ENCODE measurements at regions not wholly inside any gene's neighbourhood (a gene's known extent, or its start where the extent isn't known, plus 50 kb on each side); places are given as distances from the start of the nearest gene placed in this dataset.
"Not testable (repeated sequence)": the region's sequence is repeated elsewhere in the genome, so short reads cannot be mapped to it uniquely, and the experiment has no call there.

DNA sequence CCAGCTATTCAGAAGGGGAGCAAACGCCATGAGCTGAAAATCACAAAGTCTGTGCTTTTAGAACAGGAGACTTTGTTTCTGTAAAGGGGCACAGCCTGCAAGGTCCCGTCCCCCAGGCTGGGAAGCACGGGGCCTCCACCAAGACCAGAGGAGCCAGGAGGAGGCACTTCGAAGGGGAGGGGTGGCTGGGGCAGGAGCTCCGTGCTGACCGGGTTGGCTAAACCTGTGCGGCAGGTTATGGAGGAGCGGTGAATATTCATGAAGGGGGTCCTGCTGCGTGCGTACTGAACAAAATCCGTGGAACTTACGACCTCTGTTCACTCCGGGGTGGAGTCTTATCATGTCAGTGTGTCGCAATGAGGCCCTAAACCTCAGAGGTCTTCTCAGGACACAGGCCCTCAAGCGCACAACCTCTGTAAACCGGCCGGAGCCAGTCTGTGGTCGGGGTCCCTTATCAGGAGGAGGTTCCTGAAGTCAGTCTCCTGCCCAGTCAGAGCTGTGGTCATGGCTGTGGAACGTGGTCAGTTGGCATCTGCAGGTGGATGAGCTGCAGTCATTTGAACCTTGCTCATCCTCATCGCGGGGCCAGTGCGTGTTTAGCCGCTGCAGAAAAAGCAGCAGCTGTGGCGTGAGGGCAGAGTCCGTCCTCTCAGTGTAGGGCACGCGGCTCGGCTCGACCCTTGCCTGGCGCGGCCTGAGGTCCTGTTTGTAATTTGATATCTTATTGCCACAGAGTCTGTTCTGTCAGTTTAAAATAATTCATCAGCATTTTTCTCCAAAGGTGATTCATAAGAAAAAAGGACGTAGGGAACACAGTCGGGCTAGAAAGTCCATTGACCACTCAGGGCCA is 5507.7 kb upstream of the TPTE start:
- H3K27ac Mint-ChIP-seq; H3K4me1 Mint-ChIP-seq (ENCODE audit: unreplicated experiment); H3K9me3 Mint-ChIP-seq; H3K4me3 Mint-ChIP-seq; DNase-seq (ENCODE audit: extremely low spot score, unreplicated experiment); H3K27me3 Mint-ChIP-seq; H3K36me3 Mint-ChIP-seq: not testable (repeated sequence)

DNA sequence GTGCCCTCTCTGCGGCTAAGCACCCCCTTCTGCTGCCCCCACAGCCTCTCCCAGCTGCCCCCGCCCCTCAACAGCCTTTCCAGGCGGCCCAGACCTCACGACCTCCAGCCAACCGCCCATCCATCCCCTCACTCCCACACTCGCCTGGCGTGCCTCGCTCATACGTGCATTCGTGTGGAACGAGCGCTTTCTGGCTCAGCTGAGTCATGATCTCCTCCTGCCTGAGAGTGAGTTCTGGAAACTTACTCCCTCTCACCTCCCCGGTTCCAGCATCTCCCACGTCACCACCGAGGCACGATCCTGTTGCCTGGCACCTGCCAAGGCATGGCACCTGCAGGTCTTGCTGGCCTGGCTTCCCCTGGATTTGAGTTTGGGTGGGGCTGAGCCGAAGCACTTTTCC is 5506.2 kb upstream of the TPTE start:
- not testable (repeated sequence) for H3K9me3 Mint-ChIP-seq; H3K27me3 Mint-ChIP-seq; H3K36me3 Mint-ChIP-seq; H3K4me1 Mint-ChIP-seq (ENCODE audit: unreplicated experiment); DNase-seq (ENCODE audit: extremely low spot score, unreplicated experiment); H3K27ac Mint-ChIP-seq; H3K4me3 Mint-ChIP-seq

DNA sequence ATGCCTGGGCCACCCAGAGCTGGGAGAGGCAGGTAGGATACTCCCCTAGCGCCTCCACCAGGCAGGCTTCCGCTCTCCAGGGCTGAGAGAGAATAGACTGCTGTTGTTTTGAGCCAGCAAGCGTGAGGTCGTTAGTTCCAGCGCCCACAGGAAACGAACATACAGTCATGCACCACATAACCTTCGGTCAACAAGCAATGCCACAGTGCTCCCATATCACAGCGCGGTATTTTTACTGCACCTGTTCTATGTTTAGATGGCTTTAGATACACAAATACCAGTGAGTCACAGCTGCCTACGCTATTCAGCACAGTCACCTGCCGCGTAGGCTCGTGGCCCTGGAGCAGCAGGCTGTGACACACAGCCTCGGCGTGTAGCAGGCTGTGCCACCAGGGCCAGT is 5502.3 kb upstream of the TPTE start:
- H3K4me1 Mint-ChIP-seq (ENCODE audit: unreplicated experiment); H3K27ac Mint-ChIP-seq; H3K27me3 Mint-ChIP-seq; H3K36me3 Mint-ChIP-seq; H3K4me3 Mint-ChIP-seq; DNase-seq (ENCODE audit: extremely low spot score, unreplicated experiment); H3K9me3 Mint-ChIP-seq: not testable (repeated sequence)

DNA sequence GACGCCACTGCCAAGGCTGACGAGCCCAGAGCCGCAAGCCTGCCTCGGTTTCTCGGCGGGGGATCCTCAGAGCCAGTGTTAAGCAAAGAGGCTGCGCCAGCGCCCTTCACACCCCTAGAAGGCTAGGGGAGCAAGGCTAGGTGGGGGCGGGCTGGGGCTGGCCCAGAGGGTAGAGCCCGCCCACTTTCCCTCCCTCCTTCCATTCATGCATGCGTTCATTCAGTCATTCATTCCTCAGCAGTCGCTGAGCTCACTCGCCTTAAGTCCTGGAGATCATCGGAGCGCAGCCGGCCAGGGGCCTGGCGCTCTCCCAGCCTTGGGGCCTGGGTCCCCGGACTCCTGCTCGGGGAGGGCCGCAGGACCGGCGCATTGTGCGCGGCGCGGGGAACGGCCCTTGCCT is 5499.6 kb upstream of the TPTE start:
- not testable (repeated sequence) for H3K27me3 Mint-ChIP-seq; H3K36me3 Mint-ChIP-seq; H3K9me3 Mint-ChIP-seq; DNase-seq (ENCODE audit: extremely low spot score, unreplicated experiment); H3K4me1 Mint-ChIP-seq (ENCODE audit: unreplicated experiment); H3K4me3 Mint-ChIP-seq; H3K27ac Mint-ChIP-seq

DNA sequence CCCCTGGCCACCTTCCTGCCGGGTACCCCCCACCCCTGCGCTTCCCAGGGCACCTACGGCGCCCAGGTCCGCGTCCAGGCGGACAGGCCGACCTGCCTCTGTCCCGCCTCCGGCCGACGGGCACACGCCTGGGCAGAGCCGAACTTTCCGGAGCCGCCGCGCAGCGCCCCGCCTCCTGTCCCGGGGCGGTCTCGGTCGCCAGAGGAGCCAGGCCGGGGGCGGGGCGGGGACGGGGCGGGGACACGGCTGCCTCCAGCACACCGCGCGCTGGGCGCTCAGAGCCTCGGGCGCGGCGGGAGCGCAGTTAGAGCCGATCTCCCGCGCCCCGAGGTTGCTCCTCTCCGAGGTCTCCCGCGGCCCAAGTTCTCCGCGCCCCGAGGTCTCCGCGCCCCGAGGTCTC is 5499.1 kb upstream of the TPTE start:
- not testable (repeated sequence) for H3K27ac Mint-ChIP-seq; H3K27me3 Mint-ChIP-seq; H3K9me3 Mint-ChIP-seq; H3K4me3 Mint-ChIP-seq; H3K36me3 Mint-ChIP-seq; H3K4me1 Mint-ChIP-seq (ENCODE audit: unreplicated experiment); DNase-seq (ENCODE audit: extremely low spot score, unreplicated experiment)

DNA sequence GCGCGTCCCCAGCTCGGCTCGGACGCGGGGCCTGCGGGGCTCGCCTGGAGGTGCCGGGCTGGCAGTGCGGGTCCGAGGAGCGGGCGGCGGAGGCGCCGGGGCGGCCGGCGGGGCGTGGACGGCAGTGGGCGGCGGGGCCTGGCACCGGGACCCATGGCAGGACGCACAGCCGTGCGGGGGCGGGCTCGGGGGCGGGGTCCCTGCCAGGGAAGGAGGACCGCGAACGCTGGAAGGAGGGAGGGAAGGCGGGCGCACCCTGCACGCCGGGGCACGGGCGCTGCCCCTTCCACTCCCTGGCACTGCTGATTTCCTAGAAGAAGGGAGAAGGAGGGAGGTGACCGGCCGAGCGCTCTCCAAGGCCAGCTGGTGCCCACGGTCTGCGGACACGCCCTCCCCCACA is 5498.6 kb upstream of the TPTE start:
- not testable (repeated sequence) for DNase-seq (ENCODE audit: extremely low spot score, unreplicated experiment); H3K4me1 Mint-ChIP-seq (ENCODE audit: unreplicated experiment); H3K9me3 Mint-ChIP-seq; H3K27me3 Mint-ChIP-seq; H3K4me3 Mint-ChIP-seq; H3K36me3 Mint-ChIP-seq; H3K27ac Mint-ChIP-seq

DNA sequence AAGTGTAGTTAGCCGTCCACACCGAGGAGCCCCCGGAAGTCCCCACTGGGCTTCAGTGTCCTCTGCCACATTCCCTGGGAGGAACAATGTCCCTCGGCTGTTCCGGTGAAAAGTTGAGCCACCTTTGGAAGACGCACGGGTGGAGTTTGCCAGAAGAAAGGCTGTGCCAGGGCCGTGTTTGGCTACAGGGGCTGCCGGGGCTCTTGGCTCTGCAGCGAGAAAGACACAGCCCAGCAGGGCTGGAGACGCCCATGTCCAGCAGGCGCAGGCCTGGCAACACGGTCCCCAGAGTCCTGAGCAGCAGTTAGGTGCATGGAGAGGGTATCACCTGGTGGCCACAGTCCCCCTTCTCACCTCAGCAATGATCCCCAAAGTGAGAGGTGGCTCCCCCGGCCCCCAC is 5486.2 kb upstream of the TPTE start:
- not testable (repeated sequence) for DNase-seq (ENCODE audit: extremely low spot score, unreplicated experiment); H3K9me3 Mint-ChIP-seq; H3K4me1 Mint-ChIP-seq (ENCODE audit: unreplicated experiment); H3K27ac Mint-ChIP-seq; H3K36me3 Mint-ChIP-seq; H3K27me3 Mint-ChIP-seq; H3K4me3 Mint-ChIP-seq

DNA sequence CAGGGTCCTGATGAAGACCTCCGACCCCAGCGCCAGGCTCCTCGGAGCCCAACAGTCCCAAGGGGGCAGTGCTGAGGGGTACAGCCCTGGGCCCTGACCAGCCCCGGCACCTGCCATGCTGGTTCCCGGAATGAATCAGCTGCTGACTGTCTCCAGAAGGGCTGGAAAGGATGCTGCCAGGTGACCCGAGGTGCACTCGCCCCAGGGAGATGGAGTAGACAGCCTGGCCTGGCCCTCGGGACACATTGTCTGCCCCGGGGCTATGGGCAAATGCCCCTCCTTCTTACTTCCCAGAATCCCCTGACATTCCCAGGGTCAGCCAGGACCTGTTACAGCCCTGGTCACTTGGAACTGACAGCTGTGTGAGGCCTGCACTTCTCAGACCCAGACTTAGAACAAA is 5485.8 kb upstream of the TPTE start:
- not testable (repeated sequence) for H3K27ac Mint-ChIP-seq; H3K4me3 Mint-ChIP-seq; DNase-seq (ENCODE audit: extremely low spot score, unreplicated experiment); H3K9me3 Mint-ChIP-seq; H3K27me3 Mint-ChIP-seq; H3K36me3 Mint-ChIP-seq; H3K4me1 Mint-ChIP-seq (ENCODE audit: unreplicated experiment)

DNA sequence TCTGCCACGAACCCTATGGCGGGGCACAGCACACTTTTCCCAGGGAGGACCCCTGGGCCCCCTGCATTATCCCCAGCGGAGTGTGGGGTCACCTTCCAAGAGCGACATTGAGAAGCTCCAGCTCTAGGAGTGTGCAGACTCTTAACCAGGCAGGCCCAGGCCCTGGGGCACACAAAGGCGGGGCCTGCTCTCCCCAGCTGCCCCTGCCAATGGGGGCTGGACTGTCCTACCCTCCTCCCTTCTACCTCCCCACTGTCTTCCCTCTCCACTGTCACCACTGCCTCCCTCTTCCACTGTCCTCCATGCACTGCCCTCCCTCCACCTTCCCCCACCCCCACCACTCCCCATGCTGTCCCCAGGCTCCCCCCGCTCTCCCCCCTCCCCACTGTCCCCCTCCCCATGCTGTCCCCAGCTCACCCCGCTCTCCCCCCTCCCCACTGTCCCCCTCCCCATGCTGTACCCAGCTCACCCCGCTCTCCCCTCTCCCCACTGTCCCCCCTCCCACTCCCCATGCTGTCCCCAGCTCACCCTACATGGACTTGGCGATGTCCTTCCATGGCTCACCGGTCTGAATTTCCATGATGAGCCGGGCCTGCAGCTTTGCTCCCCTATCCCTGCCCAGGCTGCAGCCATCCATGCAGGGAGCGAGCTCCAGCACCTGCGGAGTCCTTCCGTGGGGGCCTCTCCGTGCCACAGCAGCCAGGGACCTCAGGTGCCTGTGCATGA is 5483.6 kb upstream of the TPTE start:
- H3K27ac Mint-ChIP-seq; H3K27me3 Mint-ChIP-seq; DNase-seq (ENCODE audit: extremely low spot score, unreplicated experiment); H3K4me1 Mint-ChIP-seq (ENCODE audit: unreplicated experiment); H3K36me3 Mint-ChIP-seq; H3K9me3 Mint-ChIP-seq; H3K4me3 Mint-ChIP-seq: not testable (repeated sequence)

DNA sequence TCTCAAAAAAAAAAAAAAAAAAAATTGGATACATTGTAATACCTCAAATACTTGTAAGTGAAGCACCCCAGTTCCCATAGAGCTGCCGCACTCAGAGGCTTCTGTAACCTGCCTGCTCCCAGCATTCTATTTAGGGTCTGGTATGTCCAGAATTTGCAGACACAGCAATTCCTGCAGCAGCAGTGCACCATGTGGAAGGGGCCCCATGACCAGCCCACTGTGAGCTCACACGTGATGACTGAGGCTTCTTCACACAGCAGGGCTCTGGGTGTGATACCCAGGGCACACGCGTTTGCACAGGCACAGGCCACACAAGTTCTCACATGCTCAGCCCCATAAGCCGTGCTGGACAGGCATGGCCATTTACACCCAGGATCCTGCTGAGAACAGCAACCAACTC is 5481.5 kb upstream of the TPTE start:
- H3K36me3 Mint-ChIP-seq; H3K27me3 Mint-ChIP-seq; H3K4me1 Mint-ChIP-seq (ENCODE audit: unreplicated experiment); H3K4me3 Mint-ChIP-seq; H3K27ac Mint-ChIP-seq; H3K9me3 Mint-ChIP-seq; DNase-seq (ENCODE audit: extremely low spot score, unreplicated experiment): not testable (repeated sequence)

DNA sequence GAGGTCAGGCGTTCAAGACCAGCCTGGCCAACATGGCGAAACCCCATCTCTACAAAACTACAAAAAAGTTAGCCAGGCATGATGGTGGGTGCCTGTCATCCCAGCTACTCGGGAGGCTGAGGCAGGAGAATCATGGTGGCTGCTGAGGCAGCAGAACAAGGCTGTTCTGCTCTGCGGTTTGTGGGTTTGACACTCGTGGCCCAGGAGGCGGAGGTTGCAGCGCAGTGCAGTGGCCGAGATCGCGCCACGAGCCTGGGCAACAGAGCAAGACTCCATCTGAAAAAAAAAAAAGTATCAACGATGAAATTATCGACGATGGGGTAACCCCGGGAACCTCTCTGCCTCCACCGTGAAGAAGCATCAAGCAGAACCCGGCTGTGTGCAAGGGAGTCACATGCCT is 5478.8 kb upstream of the TPTE start:
- H3K4me3 Mint-ChIP-seq; H3K4me1 Mint-ChIP-seq (ENCODE audit: unreplicated experiment); H3K9me3 Mint-ChIP-seq; H3K36me3 Mint-ChIP-seq; DNase-seq (ENCODE audit: extremely low spot score, unreplicated experiment); H3K27me3 Mint-ChIP-seq; H3K27ac Mint-ChIP-seq: not testable (repeated sequence)

DNA sequence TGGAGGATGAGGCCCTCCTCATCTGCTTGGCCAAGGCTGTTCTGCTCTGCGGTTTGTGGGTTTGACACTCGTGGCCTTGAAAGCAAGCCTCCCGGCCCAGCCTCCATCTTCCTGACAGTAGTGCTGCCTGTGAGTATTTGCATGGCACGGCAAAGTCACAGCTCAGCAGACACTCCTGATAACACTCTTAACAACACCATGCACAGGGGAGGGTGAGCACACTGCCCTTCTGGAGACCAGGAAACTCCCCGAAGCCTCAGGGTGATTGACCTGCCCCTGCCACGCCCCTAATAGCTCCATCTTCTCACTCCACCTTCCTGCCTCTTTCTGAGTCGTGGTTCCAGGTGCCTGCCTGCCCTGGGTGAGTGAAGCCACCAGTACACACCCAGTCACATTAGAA is 5476.6 kb upstream of the TPTE start:
- not testable (repeated sequence) for H3K27ac Mint-ChIP-seq; H3K4me1 Mint-ChIP-seq (ENCODE audit: unreplicated experiment); H3K36me3 Mint-ChIP-seq; DNase-seq (ENCODE audit: extremely low spot score, unreplicated experiment); H3K9me3 Mint-ChIP-seq; H3K4me3 Mint-ChIP-seq; H3K27me3 Mint-ChIP-seq

DNA sequence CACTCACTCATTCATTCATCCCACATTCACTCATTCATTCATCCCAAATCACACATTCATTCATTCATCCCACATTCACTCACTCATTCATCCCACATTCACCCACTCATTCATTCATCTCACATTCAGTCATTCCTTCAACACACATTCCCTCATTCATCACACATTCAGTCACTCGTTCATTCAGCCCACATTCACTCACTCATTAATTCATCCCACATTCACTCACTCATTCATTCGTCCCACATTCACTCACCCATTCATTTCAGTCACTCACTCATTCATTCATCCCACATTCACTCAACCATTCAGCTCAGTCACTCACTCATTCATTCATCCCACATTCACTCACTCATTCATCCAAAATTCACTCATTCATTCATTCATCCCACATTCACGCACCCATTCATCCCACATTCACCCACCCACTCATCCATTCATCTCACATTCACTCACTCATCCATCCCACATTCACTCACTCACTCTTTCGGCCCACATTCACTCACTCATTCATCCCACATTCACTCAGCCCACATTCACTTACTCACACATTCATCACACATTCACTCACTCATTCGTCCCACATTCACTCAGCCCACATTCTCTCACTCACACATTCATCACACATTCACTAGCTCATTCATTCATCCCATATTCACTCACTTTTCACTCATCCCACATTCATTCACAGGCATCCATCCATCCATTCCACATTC is 5469.9 kb upstream of the TPTE start:
- not testable (repeated sequence) for H3K4me3 Mint-ChIP-seq; H3K9me3 Mint-ChIP-seq; H3K27ac Mint-ChIP-seq; H3K36me3 Mint-ChIP-seq; DNase-seq (ENCODE audit: extremely low spot score, unreplicated experiment); H3K27me3 Mint-ChIP-seq; H3K4me1 Mint-ChIP-seq (ENCODE audit: unreplicated experiment)
